Esophagus squamous epithelium (tissue), 4 donors: ENCODE measurements at regions not wholly inside any gene's neighbourhood (a gene's known extent, or its start where the extent isn't known, plus 50 kb on each side); places are given as distances from the start of the nearest gene placed in this dataset.

Source experiments
- POLR2A ChIP-seq, 4 donors: fragments of 450-650 bp; IDR thresholded peaks; one replicate each; pipeline ENCODE4 v1.6.1; 2017; ENCODE audit warnings: antibody characterized with exemption in 4 of 4, mild to moderate bottlenecking in 4 of 4, moderate library complexity in 3 of 4
- TF ChIP-seq, protein P1 (sequence below), 6 experiments: fragments of 450-650 bp in 4 of 6; fragments of 200-600 bp in 2 of 6; sonication (generic) in 2 of 6; IDR thresholded peaks; one replicate each; pipeline ENCODE4 v1.5.1; 2016 to 2019; ENCODE audit warnings: antibody characterized with exemption in 6 of 6, mild to moderate bottlenecking in 4 of 6, moderate library complexity in 4 of 6

DNA sequence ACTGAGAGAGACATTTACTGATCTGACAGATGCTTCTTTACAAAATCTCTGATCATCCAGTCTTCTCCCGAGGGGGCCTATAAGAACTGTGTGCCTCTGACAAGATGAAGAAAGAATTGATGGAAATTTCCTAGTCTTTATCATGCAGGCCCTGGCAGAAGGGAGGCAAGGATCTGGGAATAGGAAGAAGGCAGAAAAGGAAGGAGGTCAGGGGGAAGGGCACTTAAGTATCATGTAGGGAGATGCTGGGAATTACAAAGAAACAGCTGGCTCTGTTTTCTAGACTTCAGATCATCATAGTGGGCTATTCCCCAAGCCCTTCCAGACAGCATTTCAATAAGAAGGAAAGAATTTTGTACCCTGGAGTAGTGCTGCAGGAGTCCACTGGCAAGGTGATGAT lies 243.3 kb upstream of the MOCS1 start:
- TF ChIP-seq POLR2A (IDR thresholded peaks at IDR 0.05): no peak
- TF ChIP-seq, protein P1, sequence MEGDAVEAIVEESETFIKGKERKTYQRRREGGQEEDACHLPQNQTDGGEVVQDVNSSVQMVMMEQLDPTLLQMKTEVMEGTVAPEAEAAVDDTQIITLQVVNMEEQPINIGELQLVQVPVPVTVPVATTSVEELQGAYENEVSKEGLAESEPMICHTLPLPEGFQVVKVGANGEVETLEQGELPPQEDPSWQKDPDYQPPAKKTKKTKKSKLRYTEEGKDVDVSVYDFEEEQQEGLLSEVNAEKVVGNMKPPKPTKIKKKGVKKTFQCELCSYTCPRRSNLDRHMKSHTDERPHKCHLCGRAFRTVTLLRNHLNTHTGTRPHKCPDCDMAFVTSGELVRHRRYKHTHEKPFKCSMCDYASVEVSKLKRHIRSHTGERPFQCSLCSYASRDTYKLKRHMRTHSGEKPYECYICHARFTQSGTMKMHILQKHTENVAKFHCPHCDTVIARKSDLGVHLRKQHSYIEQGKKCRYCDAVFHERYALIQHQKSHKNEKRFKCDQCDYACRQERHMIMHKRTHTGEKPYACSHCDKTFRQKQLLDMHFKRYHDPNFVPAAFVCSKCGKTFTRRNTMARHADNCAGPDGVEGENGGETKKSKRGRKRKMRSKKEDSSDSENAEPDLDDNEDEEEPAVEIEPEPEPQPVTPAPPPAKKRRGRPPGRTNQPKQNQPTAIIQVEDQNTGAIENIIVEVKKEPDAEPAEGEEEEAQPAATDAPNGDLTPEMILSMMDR (IDR thresholded peaks at IDR 0.05): no peak
